ENCODE measurements at regions not wholly inside any gene's neighbourhood (a gene's known extent, or its start where the extent isn't known, plus 50 kb on each side); places are given as distances from the start of the nearest gene placed in this dataset.

DNA sequence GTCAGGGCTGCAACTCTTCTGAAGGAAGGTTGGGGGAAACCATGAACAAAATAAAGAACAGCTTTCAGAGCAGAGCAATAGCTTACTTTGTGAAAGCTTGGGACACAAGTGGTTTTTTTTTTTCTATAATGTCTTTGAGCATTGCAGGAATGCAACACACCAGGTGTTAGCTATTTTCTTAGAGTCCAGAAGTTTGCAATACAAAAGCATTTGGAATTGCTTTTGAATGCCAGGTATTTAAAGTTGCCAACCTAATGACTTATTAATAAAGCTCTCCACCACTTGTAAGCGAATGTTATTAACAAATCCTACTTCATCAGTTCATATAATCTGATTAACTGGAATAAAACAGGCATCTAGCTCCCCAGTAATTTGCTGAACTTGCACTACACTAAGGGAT, 172.6 kb downstream of the NUFIP1 start:
- TF ChIP-seq, protein P1, sequence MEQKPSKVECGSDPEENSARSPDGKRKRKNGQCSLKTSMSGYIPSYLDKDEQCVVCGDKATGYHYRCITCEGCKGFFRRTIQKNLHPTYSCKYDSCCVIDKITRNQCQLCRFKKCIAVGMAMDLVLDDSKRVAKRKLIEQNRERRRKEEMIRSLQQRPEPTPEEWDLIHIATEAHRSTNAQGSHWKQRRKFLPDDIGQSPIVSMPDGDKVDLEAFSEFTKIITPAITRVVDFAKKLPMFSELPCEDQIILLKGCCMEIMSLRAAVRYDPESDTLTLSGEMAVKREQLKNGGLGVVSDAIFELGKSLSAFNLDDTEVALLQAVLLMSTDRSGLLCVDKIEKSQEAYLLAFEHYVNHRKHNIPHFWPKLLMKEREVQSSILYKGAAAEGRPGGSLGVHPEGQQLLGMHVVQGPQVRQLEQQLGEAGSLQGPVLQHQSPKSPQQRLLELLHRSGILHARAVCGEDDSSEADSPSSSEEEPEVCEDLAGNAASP (IDR thresholded peaks at IDR 0.05): no peak
- TF ChIP-seq POLR2A (conservative IDR thresholded peaks at IDR 0.05) (no peak), PPARD (CRISPR knock-in tag; IDR thresholded peaks at IDR 0.05) (no peak), EGR1 (conservative IDR thresholded peaks at IDR 0.05) (no peak), SREBF2 (CRISPR knock-in tag; IDR thresholded peaks at IDR 0.05) (no peak), RFX5 (IDR thresholded peaks at IDR 0.05; ENCODE audit: low read depth, low read length) (no peak), MXI1 (IDR thresholded peaks at IDR 0.05; ENCODE audit: low read depth, low read length) (no peak), JUNB (CRISPR knock-in tag; conservative IDR thresholded peaks at IDR 0.05) (no peak), EZH2 (IDR thresholded peaks at IDR 0.05; ENCODE audit: borderline replicate concordance, low read depth, low read length) (no peak), RBM17 (IDR thresholded peaks at IDR 0.05; ENCODE audit: borderline replicate concordance, low read depth, low read length) (no peak), HDAC1 (IDR thresholded peaks at IDR 0.05) (no peak)
